ENCODE measurements at regions not wholly inside any gene's neighbourhood (a gene's known extent, or its start where the extent isn't known, plus 50 kb on each side); places are given as distances from the start of the nearest gene placed in this dataset.
A peak's percentile ranks its signal among the peaks of the same experiment; 100 is the strongest.

GRCh38 chr17:45722161-45722560 is 62.0 kb upstream of the CRHR1 start:
- H3K36me3 Mint-ChIP-seq (ENCODE audit: low read depth) = peaks cover 3% of the 10 kb centered on the region
- peaks cover 3% of the 10 kb centered on the region for H3K9me3 Mint-ChIP-seq (ENCODE audit: low read depth)
- H3K27ac Mint-ChIP-seq (ENCODE audit: unreplicated experiment) = no peak overlapping the region
- H3K27me3 Mint-ChIP-seq (ENCODE audit: low read depth) = peaks cover 57% of the 10 kb centered on the region
- DNase-seq (ENCODE audit: low spot score) = no peak
- TF ChIP-seq, protein P1, sequence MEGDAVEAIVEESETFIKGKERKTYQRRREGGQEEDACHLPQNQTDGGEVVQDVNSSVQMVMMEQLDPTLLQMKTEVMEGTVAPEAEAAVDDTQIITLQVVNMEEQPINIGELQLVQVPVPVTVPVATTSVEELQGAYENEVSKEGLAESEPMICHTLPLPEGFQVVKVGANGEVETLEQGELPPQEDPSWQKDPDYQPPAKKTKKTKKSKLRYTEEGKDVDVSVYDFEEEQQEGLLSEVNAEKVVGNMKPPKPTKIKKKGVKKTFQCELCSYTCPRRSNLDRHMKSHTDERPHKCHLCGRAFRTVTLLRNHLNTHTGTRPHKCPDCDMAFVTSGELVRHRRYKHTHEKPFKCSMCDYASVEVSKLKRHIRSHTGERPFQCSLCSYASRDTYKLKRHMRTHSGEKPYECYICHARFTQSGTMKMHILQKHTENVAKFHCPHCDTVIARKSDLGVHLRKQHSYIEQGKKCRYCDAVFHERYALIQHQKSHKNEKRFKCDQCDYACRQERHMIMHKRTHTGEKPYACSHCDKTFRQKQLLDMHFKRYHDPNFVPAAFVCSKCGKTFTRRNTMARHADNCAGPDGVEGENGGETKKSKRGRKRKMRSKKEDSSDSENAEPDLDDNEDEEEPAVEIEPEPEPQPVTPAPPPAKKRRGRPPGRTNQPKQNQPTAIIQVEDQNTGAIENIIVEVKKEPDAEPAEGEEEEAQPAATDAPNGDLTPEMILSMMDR (IDR thresholded peaks at IDR 0.05) = peak; percentile 50
- H3K4me3 Mint-ChIP-seq (ENCODE audit: unreplicated experiment) = no peak overlapping the region
- peaks cover 5% of the 10 kb centered on the region for H3K4me1 Mint-ChIP-seq (ENCODE audit: low read depth)

DNA sequence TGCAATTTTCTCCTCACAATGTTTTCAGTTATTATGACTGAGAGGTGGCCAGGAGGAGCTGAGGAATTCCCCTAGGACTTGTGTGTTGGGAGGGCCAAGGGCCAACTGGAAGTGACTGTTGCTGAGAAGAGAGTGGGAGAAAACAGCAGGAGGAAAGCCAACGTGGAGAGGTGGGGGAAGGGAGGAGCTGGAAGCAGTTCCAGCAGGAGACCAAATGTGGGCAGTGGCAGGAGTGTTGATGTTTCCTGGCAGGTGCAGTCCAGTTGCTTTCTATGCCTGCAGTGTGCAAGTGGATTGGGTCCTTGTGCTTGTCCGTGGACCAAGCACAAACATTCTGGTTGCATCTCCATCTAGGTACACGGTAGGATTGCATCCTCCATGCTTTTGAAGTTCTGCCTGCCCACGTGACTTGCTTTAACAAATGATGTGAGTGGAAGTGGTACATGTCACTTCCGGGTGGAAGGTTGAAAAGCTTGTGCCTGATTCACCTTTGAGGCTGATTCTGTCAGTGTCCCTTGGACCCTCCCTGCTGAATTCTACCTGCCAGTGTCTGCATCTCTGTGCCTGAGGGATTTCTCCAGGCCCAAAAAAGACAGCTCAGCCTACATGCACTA is 54.7 kb upstream of the CRHR1 start:
- peaks cover 44% of the 10 kb centered on the region for H3K27me3 Mint-ChIP-seq (ENCODE audit: low read depth)
- DNase-seq (ENCODE audit: low spot score) = no peak
- H3K36me3 Mint-ChIP-seq (ENCODE audit: low read depth) = peaks cover 4% of the 10 kb centered on the region
- H3K9me3 Mint-ChIP-seq (ENCODE audit: low read depth) = peaks cover 18% of the 10 kb centered on the region
- H3K4me3 Mint-ChIP-seq (ENCODE audit: unreplicated experiment) = no peak overlapping the region
- H3K27ac Mint-ChIP-seq (ENCODE audit: unreplicated experiment) = no peak overlapping the region
- H3K4me1 Mint-ChIP-seq (ENCODE audit: low read depth) = no peaks in the 10 kb centered on the region
- TF ChIP-seq, protein P1 (IDR thresholded peaks at IDR 0.05) = no peak

DNA sequence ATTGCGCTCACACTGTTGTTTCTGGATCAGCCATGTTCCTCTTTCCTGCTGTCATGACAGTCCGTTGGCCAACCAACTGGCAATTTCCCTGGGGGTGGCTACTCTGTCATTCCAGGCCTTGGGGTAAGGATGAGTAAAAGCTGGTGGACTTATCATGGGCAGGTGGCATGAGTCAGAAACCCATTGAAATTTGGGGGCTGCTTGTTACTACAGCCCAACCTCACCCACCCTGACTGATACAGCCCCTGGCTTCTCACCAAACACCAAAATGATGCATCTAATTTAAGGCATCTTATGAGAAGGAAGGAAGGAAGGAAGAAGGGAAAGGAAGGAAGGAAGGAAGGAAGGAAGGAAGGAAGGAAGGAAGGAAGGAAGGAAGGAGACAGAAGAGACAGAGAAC is 53.9 kb upstream of the CRHR1 start:
- no peak overlapping the region for H3K4me3 Mint-ChIP-seq (ENCODE audit: unreplicated experiment)
- H3K4me1 Mint-ChIP-seq (ENCODE audit: low read depth) = no peaks in the 10 kb centered on the region
- DNase-seq (ENCODE audit: low spot score) = no peak
- H3K9me3 Mint-ChIP-seq (ENCODE audit: low read depth) = peaks cover 18% of the 10 kb centered on the region
- TF ChIP-seq, protein P1 (IDR thresholded peaks at IDR 0.05) = no peak
- peaks cover 4% of the 10 kb centered on the region for H3K36me3 Mint-ChIP-seq (ENCODE audit: low read depth)
- no peak overlapping the region for H3K27ac Mint-ChIP-seq (ENCODE audit: unreplicated experiment)
- peaks cover 44% of the 10 kb centered on the region for H3K27me3 Mint-ChIP-seq (ENCODE audit: low read depth)

GRCh38 chr17:45731459-45731858 is 52.7 kb upstream of the CRHR1 start:
- Mint-ChIP-seq H3K36me3 (ENCODE audit: low read depth) (peaks cover 4% of the 10 kb centered on the region), H3K27ac (ENCODE audit: unreplicated experiment) (no peak overlapping the region), H3K27me3 (ENCODE audit: low read depth) (peaks cover 42% of the 10 kb centered on the region), H3K9me3 (ENCODE audit: low read depth) (peaks cover 18% of the 10 kb centered on the region), H3K4me3 (ENCODE audit: unreplicated experiment) (no peak overlapping the region), H3K4me1 (ENCODE audit: low read depth) (no peaks in the 10 kb centered on the region)
- DNase-seq (ENCODE audit: low spot score) = no peak
- TF ChIP-seq, protein P1 (IDR thresholded peaks at IDR 0.05) = no peak

GRCh38 chr17:45732926-45733505 is 51.1 kb upstream of the CRHR1 start:
- H3K9me3 Mint-ChIP-seq (ENCODE audit: low read depth) = peaks cover 24% of the 10 kb centered on the region
- TF ChIP-seq, protein P1 (IDR thresholded peaks at IDR 0.05) = no peak
- H3K4me1 Mint-ChIP-seq (ENCODE audit: low read depth) = no peaks in the 10 kb centered on the region
- DNase-seq (ENCODE audit: low spot score) = no peak
- H3K27me3 Mint-ChIP-seq (ENCODE audit: low read depth) = peaks cover 39% of the 10 kb centered on the region
- H3K27ac Mint-ChIP-seq (ENCODE audit: unreplicated experiment) = no peak overlapping the region
- peaks cover 4% of the 10 kb centered on the region for H3K36me3 Mint-ChIP-seq (ENCODE audit: low read depth)
- no peak overlapping the region for H3K4me3 Mint-ChIP-seq (ENCODE audit: unreplicated experiment)

Data from chondrocyte (in vitro differentiated cells).